SKM-1 treated with dmso at 0.1 percent for 144 hours (cell line): ENCODE measurements at regions not wholly inside any gene's neighbourhood (a gene's known extent, or its start where the extent isn't known, plus 50 kb on each side); places are given as distances from the start of the nearest gene placed in this dataset.

Source experiments
- DNase-seq: peaks from one replicate; lab custom pipeline; 2025; ENCODE audit not compliant: unreplicated experiment; lab: John Stamatoyannopoulos, UW

DNA sequence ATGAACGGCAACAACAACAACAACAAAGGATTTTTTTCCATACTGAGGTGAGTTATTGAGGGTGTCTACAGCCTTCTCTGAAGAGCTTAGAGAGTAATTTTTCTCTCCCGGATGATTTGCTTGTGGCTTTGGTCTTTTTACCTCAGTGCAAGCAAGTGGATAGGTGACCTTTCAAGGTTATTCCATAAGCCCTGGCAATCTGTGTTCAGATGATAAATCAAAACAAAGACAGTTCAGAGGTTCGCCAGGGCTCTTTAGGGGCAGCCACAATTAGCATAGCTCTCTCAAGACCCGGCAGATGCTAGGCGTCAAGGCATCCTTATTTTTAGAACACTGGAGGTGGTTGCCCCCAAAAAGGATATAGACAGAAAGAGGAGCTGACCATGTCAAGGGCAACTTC lies 417.9 kb upstream of the C9orf72 start:
- DNase-seq = no peak

GRCh38 chr9:28001096-28001495 lies 427.8 kb upstream of the C9orf72 start:
- no peak for DNase-seq

- no peak for DNase-seq
Observed at GRCh38 chr9:28004900-28005299, 431.6 kb upstream of the C9orf72 start.

GRCh38 chr9:28005779-28006178 lies 432.5 kb upstream of the C9orf72 start:
- no peak for DNase-seq

DNA sequence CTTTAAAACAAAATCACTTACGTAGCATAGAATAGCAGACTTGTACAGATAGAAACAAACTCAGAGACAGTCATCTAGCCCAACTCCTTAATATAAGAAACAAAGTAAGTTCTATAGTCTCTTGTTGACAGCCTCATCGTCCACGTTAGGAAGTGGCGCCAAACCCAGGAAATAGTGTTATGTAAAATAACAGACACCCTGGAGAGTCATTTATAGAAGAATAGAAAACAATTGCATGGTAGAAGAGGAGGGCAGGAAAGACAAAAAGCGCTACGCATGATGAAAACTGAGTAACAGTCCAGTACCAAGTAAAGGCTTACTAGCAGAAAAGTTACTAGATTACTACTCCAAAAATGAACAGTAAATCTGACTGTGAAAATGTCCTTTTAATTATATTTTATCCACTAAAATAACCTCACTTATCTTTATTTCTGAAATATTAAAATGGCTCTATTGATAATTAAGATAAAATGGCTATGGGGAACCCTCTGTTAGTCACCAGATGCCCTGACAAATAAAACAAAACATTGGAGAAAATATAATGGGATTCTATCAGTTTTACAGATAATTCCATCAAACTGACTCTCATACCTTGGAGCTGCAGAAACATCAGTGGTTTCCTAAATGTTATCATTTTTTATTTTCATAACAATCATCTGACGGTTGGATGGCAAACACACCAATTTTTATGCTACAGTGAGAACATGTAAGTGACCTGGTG lies 434.0 kb upstream of the C9orf72 start:
- no peak for DNase-seq

GRCh38 chr9:28014212-28014611 lies 440.9 kb upstream of the C9orf72 start:
- no peak for DNase-seq

- no peak for DNase-seq
Observed at GRCh38 chr9:28024676-28025075, 451.4 kb upstream of the C9orf72 start.

DNA sequence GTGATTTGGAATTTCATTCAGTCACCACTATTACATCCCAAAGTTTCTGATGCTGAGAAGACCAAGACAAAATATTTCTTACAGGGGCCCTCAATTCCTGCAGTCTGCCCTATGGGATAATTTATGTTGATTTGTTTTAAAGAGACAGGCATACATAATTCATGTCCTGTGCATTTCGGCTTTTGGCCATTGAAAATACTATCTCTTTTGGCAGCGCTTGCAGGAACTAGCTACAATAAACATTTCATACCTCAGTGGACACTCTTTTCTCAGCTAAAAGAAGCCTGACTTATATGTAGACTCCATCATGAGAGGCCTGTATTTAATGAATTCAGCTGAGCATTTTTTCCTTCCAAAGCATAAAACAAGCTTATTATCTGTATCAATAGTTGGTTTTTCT lies 451.9 kb upstream of the C9orf72 start:
- DNase-seq = no peak

DNA sequence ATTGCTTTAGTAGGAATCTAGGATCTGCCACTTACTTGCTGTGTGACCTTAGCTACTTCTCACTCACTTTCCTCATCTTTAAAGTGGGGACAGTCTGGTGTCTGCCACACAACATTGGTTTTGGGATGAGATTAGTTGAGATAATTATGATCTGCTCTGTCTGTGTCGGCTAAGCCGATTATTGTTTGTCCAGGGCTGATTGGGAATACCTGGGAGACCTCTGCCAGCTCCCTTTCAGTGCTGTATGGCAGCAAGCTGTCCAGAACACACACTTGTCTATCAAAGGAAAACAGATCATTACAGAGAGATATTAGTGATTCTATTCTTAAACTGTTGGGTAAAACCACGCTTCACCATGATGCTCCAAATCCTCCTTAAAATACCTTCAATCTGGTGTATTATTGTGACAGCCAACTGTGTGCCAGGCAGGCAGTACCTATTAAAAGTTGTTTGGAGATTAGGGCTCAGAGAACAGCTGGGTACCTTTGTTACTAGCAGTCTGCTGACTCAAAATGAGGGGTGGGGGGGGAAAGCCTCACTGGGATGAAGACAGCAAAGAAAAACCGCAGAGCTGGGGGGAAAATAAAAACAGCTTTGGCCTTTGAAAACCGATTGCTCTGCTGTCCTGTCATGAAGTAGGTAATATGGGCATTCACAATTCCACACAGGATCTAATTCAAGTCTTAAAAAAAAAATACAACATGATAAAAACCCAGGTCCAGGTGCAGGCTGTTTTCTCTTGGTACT lies 458.4 kb upstream of the C9orf72 start:
- no peak for DNase-seq

DNA sequence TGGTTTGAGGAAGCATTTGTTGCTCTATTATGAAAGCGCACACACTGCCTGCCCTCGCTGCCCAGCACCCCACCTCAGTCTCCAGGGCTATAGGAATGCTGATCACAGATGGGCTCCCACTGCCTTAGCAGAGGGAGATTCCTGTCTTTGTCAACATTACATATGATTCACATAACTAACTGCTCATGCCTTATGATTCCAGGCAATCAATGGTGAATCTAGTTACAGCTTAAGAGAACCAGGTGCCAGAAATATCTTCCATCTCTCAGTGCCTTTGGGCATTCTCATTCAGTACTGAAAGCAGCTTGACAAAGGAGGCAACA lies 458.9 kb upstream of the C9orf72 start:
- no peak for DNase-seq

GRCh38 chr9:28034242-28034641 lies 461.0 kb upstream of the C9orf72 start:
- DNase-seq = no peak

- no peak for DNase-seq
Observed at GRCh38 chr9:28037968-28038367, 464.7 kb upstream of the C9orf72 start.

- DNase-seq = no peak
Observed at GRCh38 chr9:28045051-28045450, 471.8 kb upstream of the C9orf72 start.

DNA sequence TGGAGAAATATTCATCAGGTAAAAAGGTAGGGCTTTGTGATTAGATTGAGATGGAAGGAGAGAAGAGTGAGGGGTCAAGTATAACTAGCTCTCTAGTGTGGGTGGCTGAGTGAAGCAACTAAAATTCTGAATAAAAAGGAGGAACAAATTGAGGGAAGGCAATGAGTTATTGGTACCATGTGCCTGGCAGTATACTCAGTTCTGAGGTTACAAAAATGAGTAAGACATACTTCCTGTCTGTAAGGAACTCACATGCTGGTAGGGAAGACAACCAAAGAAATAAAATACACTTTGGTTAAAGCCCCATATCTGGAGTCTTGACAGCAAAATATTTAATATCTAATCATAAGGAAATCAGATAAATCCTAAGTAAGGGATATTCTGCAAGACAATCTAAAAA lies 476.8 kb upstream of the C9orf72 start:
- no peak for DNase-seq

DNA sequence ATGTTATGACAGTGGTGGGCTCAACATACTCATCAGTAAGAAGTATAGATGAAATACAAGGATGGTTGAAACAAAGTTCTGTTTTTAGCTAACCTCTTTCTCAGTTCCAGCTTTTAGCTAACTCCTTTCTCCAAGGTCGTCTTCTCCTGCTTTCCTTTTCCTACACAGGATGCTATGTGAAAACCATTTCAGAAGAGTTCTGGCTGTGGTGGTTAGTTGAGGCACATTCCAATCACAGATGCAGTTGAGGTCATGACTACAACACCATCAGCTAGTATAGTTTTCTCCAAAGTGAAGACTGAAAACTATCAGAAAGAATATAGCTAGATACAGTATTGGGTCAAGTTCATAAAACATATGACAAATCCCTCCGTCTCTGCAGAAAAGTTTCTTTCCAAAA lies 477.7 kb upstream of the C9orf72 start:
- DNase-seq = no peak

GRCh38 chr9:28051559-28052503 lies 478.6 kb upstream of the C9orf72 start:
- DNase-seq = no peak

GRCh38 chr9:28053096-28053777 lies 480.0 kb upstream of the C9orf72 start:
- no peak for DNase-seq

- no peak for DNase-seq
Observed at GRCh38 chr9:28056006-28056405, 482.7 kb upstream of the C9orf72 start.

DNA sequence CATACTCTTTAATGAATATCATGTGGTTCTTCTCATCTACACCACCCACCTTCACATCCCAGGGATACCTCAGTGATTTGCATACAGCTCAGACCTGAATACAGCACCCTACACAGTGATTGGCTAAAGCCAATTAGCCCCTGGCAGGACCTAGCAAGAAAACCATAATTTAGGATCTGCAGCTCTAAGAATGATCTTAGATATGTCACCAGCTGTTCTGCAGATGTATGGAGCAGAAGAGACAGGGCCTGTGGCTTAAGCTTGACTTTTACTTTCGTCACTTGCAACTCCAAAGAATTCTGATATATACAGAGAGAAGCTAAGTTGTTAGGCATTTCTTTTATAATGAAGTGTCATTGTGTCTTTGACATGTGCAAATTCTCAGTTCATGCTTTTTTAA lies 483.2 kb upstream of the C9orf72 start:
- DNase-seq = no peak

GRCh38 chr9:28059192-28059591 lies 485.9 kb upstream of the C9orf72 start:
- DNase-seq = no peak

DNA sequence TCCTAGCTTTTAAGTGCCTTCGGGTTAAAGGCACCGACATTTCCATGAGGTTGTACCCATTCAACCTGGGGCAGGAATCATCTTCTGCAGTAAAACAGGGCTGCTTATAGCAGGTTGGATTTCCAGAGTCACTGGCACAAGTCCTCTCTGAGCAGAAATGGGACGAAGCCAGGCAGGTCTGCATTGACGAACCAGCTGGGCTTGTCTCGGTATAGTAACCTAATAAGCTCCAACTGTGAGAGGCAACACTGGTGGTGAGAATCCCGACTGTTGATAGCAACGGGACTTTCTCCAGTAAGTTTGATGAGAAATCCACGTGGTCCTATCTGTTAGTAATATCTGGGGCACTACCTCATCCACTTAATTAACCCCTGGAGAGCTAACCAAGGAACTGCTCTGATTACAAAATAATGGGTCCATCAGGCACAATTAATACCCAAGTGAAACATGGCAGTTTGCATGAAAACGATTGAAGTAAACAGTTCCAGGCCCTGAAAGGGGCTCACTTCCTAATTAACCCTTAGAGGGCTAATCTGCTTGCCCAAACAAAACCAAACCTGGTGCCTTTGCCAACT lies 491.0 kb upstream of the C9orf72 start:
- no peak for DNase-seq
